ENCODE measurements at regions not wholly inside any gene's neighbourhood (a gene's known extent, or its start where the extent isn't known, plus 50 kb on each side); places are given as distances from the start of the nearest gene placed in this dataset.

- BruUV-seq (replicated peaks): no TSS peak
- Mint-ChIP-seq H3K9me3 (ENCODE audit: unreplicated experiment) (no peaks in the 10 kb centered on the region), H3K4me3 (ENCODE audit: unreplicated experiment) (no peak overlapping the region), H3K36me3 (ENCODE audit: insufficient read depth, unreplicated experiment) (no peaks in the 10 kb centered on the region), H3K27ac (ENCODE audit: low read depth, unreplicated experiment) (no peak overlapping the region), H3K4me1 (ENCODE audit: insufficient read depth, unreplicated experiment) (peaks cover 29% of the 10 kb centered on the region), H3K27me3 (ENCODE audit: insufficient read depth, unreplicated experiment) (no peaks in the 10 kb centered on the region)
- ChIA-PET POLR2A (interaction anchor here (1.2 to 1.5 kb wide), 2 partner anchors 11 to 168 kb away, joined by 3 read pairs; no protein-coding TSS in a partner anchor), CTCF (no interaction called here)
- no peak for TF ChIP-seq CTCF (IDR thresholded peaks at IDR 0.05; ENCODE audit: unreplicated experiment)
- DNase-seq (ENCODE audit: unreplicated experiment): no peak
- intact Hi-C loops (cut with micrococcal nuclease): no loop called here
These were observed 166.6 kb upstream of the SLC7A11 start for GRCh38 chr4:138408758-138409157.

- H3K36me3 Mint-ChIP-seq (ENCODE audit: insufficient read depth, unreplicated experiment): no peaks in the 10 kb centered on the region
- no peak overlapping the region for H3K4me3 Mint-ChIP-seq (ENCODE audit: unreplicated experiment)
- H3K4me1 Mint-ChIP-seq (ENCODE audit: insufficient read depth, unreplicated experiment): peaks cover 29% of the 10 kb centered on the region
- ChIA-PET POLR2A (interaction anchor here (0.6 to 1.5 kb wide), 5 partner anchors 9 to 166 kb away, joined by 3 to 7 read pairs (median 4); partner anchors contain the start of gene SLC7A11), CTCF (interaction anchor here (0.5 to 1.5 kb wide), 4 partner anchors 14 to 1063 kb away, joined by 3 to 6 read pairs (median 4); no protein-coding TSS in a partner anchor)
- intact Hi-C loops (cut with micrococcal nuclease): no loop called here
- DNase-seq (ENCODE audit: unreplicated experiment): no peak
- no peaks in the 10 kb centered on the region for H3K27me3 Mint-ChIP-seq (ENCODE audit: insufficient read depth, unreplicated experiment)
- no peak overlapping the region for H3K27ac Mint-ChIP-seq (ENCODE audit: low read depth, unreplicated experiment)
- no TSS peak for BruUV-seq (replicated peaks)
- TF ChIP-seq CTCF (IDR thresholded peaks at IDR 0.05; ENCODE audit: unreplicated experiment): no peak
- H3K9me3 Mint-ChIP-seq (ENCODE audit: unreplicated experiment): no peaks in the 10 kb centered on the region
These were observed 165.2 kb upstream of the SLC7A11 start for GRCh38 chr4:138407329-138407728.

DNA sequence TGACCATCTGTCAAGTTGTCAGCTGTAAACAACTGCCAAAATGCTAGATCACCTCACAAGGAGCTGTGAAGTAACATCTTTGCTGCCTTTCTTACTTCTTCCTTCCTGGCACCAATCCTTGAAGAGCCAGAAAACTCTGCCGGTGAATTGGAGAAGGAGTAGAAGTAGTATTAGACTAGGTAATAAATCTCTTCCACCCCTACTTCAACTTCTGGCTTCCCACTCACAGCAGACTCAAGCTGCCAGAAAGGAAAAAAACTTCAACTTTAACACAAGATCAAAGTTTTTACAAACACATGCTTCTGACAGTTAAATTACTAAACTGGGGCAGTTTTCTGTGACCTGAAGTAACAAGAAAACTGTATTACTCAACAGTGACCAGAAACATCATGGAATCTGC, 164.7 kb upstream of the SLC7A11 start:
- ChIA-PET CTCF (interaction anchor here (0.5 to 1.5 kb wide), 5 partner anchors 14 to 1063 kb away, joined by 3 to 6 read pairs (median 3); no protein-coding TSS in a partner anchor), POLR2A (interaction anchor here (0.6 to 1.1 kb wide), 5 partner anchors 9 to 198 kb away, joined by 3 to 7 read pairs (median 4); partner anchors contain the start of gene SLC7A11)
- H3K4me1 Mint-ChIP-seq (ENCODE audit: insufficient read depth, unreplicated experiment): peaks cover 29% of the 10 kb centered on the region
- peak overlapping the region; percentile 1 for H3K27ac Mint-ChIP-seq (ENCODE audit: low read depth, unreplicated experiment)
- intact Hi-C loops (cut with micrococcal nuclease): no loop called here
- DNase-seq (ENCODE audit: unreplicated experiment): peak; percentile 23
- no peak overlapping the region for H3K4me3 Mint-ChIP-seq (ENCODE audit: unreplicated experiment)
- H3K9me3 Mint-ChIP-seq (ENCODE audit: unreplicated experiment): no peaks in the 10 kb centered on the region
- H3K27me3 Mint-ChIP-seq (ENCODE audit: insufficient read depth, unreplicated experiment): no peaks in the 10 kb centered on the region
- H3K36me3 Mint-ChIP-seq (ENCODE audit: insufficient read depth, unreplicated experiment): no peaks in the 10 kb centered on the region
- TF ChIP-seq CTCF (IDR thresholded peaks at IDR 0.05; ENCODE audit: unreplicated experiment): no peak
- no TSS peak for BruUV-seq (replicated peaks)

- BruUV-seq (replicated peaks): no TSS peak
These were observed 163.9 kb upstream of the SLC7A11 start for GRCh38 chr4:138405934-138406567.

More at GRCh38 chr4:138405934-138406567, 163.9 kb upstream of the SLC7A11 start:
- intact Hi-C loops (cut with micrococcal nuclease): loop anchor here (2.0 kb wide), 1 partner anchor 165 kb away; no protein-coding TSS in a partner anchor
- Mint-ChIP-seq H3K36me3 (ENCODE audit: insufficient read depth, unreplicated experiment) (no peaks in the 10 kb centered on the region), H3K9me3 (ENCODE audit: unreplicated experiment) (no peaks in the 10 kb centered on the region), H3K4me1 (ENCODE audit: insufficient read depth, unreplicated experiment) (peaks cover 29% of the 10 kb centered on the region), H3K27me3 (ENCODE audit: insufficient read depth, unreplicated experiment) (no peaks in the 10 kb centered on the region), H3K4me3 (ENCODE audit: unreplicated experiment) (no peak overlapping the region), H3K27ac (ENCODE audit: low read depth, unreplicated experiment) (peak overlapping the region; percentile 1)
- DNase-seq (ENCODE audit: unreplicated experiment): peak; percentile 76
- ChIA-PET POLR2A (interaction anchor here (0.7 to 2.2 kb wide), 7 partner anchors 11 to 197 kb away, joined by 3 to 17 read pairs (median 3); partner anchors contain the start of gene SLC7A11), CTCF (interaction anchor here (0.6 to 1.1 kb wide), 3 partner anchors 9 to 137 kb away, joined by 3 to 4 read pairs (median 3); no protein-coding TSS in a partner anchor)
- no peak for TF ChIP-seq CTCF (IDR thresholded peaks at IDR 0.05; ENCODE audit: unreplicated experiment)

Data from MCF 10A (cell line).